HG02970 (cell line): ENCODE measurements at regions not wholly inside any gene's neighbourhood (a gene's known extent, or its start where the extent isn't known, plus 50 kb on each side); places are given as distances from the start of the nearest gene placed in this dataset.

Source experiments
- ATAC-seq: cut with Tn5 transposase; IDR thresholded peaks from one replicate; pipeline ENCODE4 v1.9.1; 2021; ENCODE audit warnings: mild to moderate bottlenecking, moderate library complexity, moderate number of reproducible peaks; ENCODE audit not compliant: unreplicated experiment, low FRiP score

DNA sequence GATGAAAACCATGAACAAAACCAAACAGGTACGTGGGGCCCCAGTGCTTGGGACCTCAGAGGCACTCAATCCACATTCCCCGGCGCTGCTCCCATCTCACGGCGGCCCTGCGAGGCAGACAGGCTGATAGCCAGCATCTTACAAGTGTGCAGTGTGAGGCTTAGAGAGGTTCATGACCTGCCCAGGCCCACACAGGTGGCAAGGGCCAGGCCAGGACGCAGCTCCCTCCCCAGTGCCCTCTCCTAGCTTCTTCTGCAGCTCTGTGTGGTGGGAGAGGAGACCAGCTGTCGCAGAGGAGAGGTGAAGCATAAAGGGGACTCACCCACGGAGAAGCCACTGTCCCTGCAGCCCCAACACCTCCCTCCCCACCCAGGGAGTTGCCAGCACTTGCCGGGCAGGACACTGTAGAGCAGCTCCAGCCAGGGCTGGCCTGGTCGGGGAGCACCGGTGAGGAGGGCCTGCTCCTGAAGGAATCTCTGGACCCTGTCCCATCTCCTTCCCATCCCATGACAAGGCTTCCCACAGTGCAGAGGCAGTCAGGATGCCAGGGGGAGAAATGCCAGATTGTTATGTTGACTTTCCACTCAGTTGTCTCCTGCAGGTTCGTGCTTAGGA is 92.4 kb upstream of the TMEM45B start:
- no peak for ATAC-seq

DNA sequence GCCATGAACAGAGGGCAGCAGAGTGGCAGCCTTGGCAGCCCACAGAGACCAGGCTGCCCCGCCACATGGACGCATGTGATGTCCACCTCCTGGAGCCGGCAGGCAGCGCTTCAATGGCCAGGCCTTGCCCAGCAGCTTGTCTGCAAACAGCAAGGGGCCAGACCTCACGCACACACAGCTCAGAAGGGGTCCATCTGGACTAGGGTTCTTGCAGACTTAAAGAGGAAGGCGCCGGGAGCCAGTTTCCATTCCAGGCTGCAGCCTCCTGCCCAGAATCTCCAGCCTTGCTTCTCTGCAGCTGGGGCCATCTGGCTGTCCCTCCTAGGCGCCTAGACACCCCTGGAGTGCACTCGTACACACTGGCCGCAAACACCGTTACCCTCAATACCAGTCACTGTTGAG is 91.9 kb upstream of the TMEM45B start:
- no peak for ATAC-seq

GRCh38 chr11:129724866-129725265 is 90.8 kb upstream of the TMEM45B start:
- ATAC-seq, result no peak

- no peak for ATAC-seq
Measured at GRCh38 chr11:129726179-129726578, 89.5 kb upstream of the TMEM45B start.

DNA sequence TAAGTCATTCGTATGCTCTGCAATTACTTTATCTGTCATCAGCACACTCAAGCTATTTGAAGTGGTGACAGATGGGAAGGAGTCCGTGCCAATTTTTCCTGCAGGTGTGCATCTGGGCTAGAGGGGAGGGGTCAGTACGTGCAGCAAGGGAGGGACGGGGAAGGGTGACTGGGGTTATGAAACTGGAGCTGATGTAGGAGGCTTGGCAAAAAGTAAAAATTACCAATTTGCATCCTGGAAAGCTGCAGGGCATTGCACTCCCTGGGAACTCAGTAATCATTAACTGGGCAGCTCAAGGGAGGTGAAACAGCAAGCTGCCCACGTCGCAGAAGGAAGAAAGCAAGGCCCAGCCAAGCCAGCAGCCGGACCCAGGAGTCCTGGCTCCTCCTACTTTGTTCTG is 87.1 kb upstream of the TMEM45B start:
- ATAC-seq, result no peak

DNA sequence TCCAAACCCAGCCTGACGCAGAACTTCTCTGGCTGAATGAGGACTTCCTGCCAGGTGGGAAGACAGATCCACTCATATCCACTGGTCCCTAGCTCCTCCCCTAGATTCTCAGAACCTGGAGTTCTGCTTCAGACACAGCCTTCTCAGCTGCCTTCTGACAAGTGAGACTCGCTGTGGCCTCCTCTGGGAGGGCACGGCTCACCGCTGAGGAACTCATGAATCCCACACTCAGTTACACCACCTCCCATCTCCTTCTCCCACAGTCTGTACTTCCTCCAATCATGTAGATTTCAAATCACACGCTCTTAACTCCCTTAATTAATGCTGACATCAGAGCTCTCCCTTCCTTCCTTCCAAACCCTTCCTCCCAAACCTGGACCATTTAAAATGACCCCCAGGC is 86.4 kb upstream of the TMEM45B start:
- no peak for ATAC-seq

GRCh38 chr11:129729823-129730222 is 85.8 kb upstream of the TMEM45B start:
- no peak for ATAC-seq

- ATAC-seq, result no peak
Measured at GRCh38 chr11:129731316-129731715, 84.3 kb upstream of the TMEM45B start.

GRCh38 chr11:129732941-129733340 is 82.7 kb upstream of the TMEM45B start:
- ATAC-seq, result no peak

DNA sequence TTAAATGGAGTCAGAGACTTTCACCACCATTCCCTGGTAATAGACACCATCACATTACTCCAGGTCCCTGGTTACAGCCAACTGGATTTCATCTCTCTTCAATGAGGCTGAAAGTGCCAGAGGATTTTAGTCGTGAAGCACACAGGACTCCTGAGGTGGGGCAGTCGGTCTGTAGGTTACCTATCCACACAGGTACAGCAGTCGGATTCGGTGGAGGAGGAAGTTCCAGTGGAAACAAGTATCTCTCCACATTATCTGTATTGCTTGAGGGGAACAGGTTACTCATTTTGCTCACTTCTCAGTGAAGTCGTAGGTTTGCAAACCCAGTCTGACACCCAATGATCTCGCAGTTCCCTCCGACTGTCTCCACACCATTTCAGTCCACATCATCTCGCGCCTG is 82.3 kb upstream of the TMEM45B start:
- no peak for ATAC-seq

- no peak for ATAC-seq
Measured at GRCh38 chr11:129733981-129734380, 81.7 kb upstream of the TMEM45B start.

DNA sequence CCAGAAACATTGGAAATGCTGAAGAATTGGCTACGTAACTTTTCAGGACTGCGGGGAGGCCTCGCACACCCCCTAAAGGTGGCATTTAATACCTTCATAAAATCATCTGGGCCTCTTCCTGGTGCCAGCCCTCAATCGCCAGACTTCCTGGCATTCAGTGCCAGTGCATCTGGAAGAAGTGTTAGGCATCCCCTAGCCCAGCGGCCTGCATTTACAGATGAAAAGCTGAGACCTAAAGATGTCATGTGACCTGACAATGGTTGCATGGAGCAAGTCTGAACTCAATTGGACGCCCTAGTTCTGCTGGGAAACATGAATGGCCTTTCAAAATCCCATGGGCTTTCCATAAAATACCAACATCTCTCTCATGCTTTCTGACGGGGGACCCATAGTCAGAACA is 81.0 kb upstream of the TMEM45B start:
- no peak for ATAC-seq

DNA sequence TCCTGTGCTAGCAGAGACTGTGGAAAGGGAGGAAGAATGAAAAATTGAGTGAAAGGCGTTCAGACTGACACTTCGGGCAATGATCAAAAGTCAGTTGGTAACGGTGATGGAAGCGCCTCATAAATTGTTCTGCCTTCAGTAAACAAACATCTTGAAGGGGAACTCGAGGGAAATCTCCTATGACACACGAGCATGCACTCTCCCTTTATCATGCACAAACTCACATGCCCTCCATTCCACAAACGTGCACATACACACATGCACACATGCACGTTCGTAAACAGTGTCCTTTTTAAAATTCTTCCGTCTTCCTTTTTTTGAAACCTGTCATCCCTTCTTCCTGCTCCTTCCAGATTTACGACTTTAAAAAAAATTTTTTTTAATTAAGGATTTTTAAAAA is 77.8 kb upstream of the TMEM45B start:
- no peak for ATAC-seq

DNA sequence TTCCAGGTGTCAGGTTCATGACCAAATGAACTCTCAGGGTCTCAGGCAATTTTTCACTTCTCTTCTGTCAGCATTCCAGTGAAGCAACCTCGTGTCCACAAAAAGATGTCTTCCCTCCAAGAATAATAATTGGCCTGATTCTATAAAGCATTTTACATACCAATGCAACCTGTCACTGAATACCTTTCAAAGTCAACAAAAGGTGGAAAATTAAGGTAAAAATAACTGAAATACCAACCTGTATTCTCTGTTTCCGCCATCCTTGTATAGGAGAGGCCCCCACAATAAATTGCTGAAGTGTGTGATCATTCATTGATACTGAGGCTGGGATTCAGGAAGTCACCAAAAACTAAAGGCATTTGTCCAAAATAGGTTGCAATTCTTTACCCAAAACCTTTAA is 77.4 kb upstream of the TMEM45B start:
- no peak for ATAC-seq

GRCh38 chr11:129739339-129739738 is 76.3 kb upstream of the TMEM45B start:
- no peak for ATAC-seq

DNA sequence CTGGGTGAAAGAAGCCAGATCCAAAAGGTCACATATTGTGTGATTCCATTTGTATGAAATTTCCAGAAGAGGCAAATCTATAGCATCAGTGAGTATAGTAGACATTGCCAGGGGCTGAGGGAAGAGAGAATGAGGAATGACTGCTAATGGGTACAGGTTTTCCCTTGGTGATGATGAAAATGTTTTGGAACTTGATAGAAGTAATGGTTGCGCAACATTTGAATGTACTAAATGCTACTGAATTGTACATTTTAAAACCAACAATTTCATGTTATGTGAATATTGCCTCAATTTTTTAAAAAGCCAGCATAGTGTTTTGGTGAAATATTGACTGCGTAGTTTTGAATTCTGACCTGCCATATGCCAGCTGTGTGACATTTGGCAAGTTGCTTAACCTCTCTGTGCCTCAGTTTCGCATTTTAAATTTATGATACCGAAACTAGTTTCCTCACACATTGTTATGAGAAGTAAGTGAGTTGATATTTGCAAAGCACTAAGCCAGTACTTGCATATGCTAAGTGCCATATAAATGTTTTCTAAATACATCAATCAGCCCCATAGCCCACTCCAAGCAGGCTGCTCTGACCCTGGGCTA is 75.4 kb upstream of the TMEM45B start:
- no peak for ATAC-seq

DNA sequence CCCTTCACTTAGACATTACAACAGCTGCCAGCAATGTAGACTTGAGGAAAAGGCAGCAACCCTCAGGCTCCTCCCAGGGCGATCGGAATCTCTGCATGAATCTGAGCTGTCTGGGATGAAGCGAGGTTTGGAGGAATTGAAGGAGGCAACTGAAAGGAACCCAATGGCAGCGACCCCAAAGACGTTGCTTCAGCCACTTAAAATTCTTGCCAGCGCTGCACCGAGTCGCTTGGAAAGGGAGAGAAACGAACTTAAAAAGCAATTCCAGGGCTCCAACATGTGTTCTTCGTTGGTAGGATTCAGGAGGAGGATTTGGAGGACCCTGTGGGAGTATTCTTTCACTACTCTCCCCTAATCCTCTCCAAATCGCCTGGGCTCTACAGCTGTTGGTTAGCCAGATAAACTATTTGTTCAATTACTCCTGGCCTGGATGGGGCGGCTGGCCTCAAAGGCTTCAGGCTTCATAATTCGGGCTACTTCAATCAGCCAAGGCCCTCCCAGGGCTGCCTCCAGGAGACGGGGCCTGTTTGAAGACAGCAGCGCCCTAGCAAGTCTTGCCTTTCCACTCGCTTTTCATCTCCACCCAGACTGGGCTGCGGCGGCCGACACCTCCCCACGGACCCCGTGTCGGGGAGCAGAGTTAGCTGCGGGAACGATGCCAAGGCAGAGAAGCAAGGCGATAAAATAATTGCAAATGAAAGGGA is 72.4 kb upstream of the TMEM45B start:
- no peak for ATAC-seq

- no peak for ATAC-seq
Measured at GRCh38 chr11:129747071-129747470, 68.6 kb upstream of the TMEM45B start.

DNA sequence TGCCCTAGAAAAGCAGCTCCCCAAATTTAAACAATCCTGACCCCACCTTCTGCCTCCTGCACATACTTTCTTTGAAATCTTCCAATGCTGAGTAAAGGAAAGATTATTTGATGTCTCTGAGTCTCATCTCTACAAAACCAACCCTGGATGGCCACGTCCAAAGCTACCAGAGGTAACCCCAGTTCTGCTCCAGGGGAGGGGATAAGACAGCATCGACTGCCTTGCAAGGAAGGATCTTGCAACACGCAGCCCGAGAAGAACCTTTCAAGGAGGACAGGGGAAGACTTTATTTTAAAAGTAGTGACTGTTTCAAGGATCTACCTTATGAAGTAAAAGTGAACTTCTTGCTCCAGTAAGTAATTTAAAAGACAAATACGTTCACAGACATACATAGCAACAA is 66.5 kb upstream of the TMEM45B start:
- no peak for ATAC-seq

DNA sequence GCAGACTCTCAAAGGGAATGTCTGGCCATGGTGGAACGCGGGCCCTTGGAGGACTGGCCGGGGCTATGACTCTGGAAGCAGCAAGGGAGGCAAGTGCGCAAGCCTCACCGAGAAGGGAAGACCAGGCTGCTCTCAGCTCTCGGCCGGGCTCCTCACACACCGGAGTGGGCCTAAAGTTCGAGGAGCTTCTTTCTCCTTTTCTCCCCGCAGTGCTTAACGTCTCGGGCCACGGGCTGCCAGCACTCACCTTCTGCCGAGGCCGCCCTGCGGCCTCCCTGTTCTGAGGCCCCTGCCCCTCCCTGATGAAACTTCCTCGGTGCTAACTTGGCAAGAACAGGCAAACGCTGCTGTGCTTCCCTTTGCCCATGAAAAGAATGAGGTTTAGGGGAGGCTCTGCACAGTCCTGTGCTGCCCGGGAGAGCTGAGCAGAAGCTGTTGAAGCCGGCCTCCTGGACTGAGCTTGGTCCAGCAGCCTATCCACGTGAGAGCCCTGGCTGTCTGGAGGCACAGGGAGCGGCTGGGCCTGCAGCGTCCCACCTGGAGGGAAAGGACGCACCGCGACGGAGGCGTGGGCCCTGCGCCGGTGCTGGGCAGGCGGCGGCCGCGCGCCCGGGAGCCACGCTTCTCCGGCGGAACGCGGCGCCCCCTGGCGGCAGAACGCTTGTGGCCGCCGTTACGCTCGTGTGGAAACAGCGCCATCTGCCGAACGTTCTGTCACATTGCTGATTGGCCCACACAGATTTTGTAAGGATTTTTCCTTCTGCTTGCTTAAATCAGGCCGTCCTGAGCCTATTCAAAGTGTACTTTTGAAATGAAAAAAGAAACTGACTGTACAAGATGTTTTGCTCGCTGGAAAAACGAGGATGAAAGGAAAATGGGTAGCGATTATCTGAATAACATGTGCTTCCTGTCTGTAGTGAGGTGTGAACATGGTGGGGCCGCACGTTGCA is 65.0 kb upstream of the TMEM45B start:
- ATAC-seq, result peak; percentile 97

DNA sequence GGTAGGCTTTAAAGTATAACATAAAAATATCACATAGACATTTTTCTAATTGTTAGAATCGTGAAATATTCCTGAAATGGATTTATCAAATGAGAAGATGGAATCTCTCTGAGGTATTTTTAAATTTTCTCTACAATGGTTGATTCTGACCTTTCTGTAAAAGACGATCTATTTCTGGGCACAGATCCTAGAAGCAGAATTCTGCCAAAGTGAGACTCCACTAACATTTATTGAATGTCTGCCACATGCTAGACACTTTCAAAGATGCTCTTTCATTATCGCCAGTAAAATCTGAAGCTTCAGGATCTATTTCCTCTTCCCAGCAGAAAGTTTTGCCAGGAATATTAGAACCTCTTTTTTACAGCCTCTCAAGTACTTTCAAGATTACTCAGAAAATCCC is 64.1 kb upstream of the TMEM45B start:
- ATAC-seq, result no peak
